ENCODE measurements at regions not wholly inside any gene's neighbourhood (a gene's known extent, or its start where the extent isn't known, plus 50 kb on each side); places are given as distances from the start of the nearest gene placed in this dataset.

GRCh38 chrX:793216-793770, 162.7 kb downstream of the SHOX start:
- intact Hi-C loops (cut with DNase I; ENCODE audit: low total_unique reads): loop anchor here (5.0 kb wide), 1 partner anchor 859 kb away; no protein-coding TSS in a partner anchor
- no peak overlapping the region for H3K27ac ChIP-seq
- no peak for DNase-seq (ENCODE audit: low spot score in 2 of 2)
- H3K4me3 ChIP-seq: no peak overlapping the region
- H3K9me3 ChIP-seq: peaks cover 0 to 11% of the 10 kb centered on the region in 2 donors
- no peaks in the 10 kb centered on the region for H3K36me3 ChIP-seq
- TF ChIP-seq POLR2A (IDR thresholded peaks at IDR 0.05) (no peak), POLR2AphosphoS5 (IDR thresholded peaks at IDR 0.05) (no peak), CTCF (IDR thresholded peaks at IDR 0.05) (no peak)
- H3K27me3 ChIP-seq: peaks cover 0 to 30% of the 10 kb centered on the region in 2 donors
- H3K4me1 ChIP-seq: no peaks in the 10 kb centered on the region

- no peak for TF ChIP-seq POLR2A (IDR thresholded peaks at IDR 0.05)
- no peak for TF ChIP-seq CTCF (IDR thresholded peaks at IDR 0.05)
- TF ChIP-seq POLR2AphosphoS5 (IDR thresholded peaks at IDR 0.05): no peak
- Histone ChIP-seq H3K9me3 (peaks cover 0 to 11% of the 10 kb centered on the region in 2 donors), H3K27me3 (peaks cover 0 to 30% of the 10 kb centered on the region in 2 donors), H3K4me3 (no peak overlapping the region), H3K27ac (no peak overlapping the region), H3K4me1 (no peaks in the 10 kb centered on the region), H3K36me3 (no peaks in the 10 kb centered on the region)
- DNase-seq (ENCODE audit: low spot score in 2 of 2): no peak
- intact Hi-C loops (cut with DNase I; ENCODE audit: low total_unique reads): loop anchor here (5.0 kb wide), 1 partner anchor 861 kb away; no protein-coding TSS in a partner anchor
Observed at GRCh38 chrX:791479-792034, 161.0 kb downstream of the SHOX start.

- H3K9me3 ChIP-seq: peaks cover 0 to 11% of the 10 kb centered on the region in 2 donors
- peaks cover 0 to 30% of the 10 kb centered on the region in 2 donors for H3K27me3 ChIP-seq
- H3K4me3 ChIP-seq: no peak overlapping the region
- H3K27ac ChIP-seq: no peak overlapping the region
- no peaks in the 10 kb centered on the region for H3K36me3 ChIP-seq
- DNase-seq (ENCODE audit: low spot score in 2 of 2): no peak
- no peaks in the 10 kb centered on the region for H3K4me1 ChIP-seq
- TF ChIP-seq POLR2A (IDR thresholded peaks at IDR 0.05): no peak
- no peak for TF ChIP-seq CTCF (IDR thresholded peaks at IDR 0.05)
- no peak for TF ChIP-seq POLR2AphosphoS5 (IDR thresholded peaks at IDR 0.05)
- intact Hi-C loops (cut with DNase I; ENCODE audit: low total_unique reads): loop anchor here (5.0 kb wide), 1 partner anchor 861 kb away; no protein-coding TSS in a partner anchor
Observed at GRCh38 chrX:790783-791360, 160.3 kb downstream of the SHOX start.

- H3K9me3 ChIP-seq: peaks cover 0 to 11% of the 10 kb centered on the region in 2 donors
- H3K4me3 ChIP-seq: no peak overlapping the region
- H3K27me3 ChIP-seq: peaks cover 0 to 30% of the 10 kb centered on the region in 2 donors
- intact Hi-C loops (cut with DNase I; ENCODE audit: low total_unique reads): loop anchor here (5.0 kb wide), 1 partner anchor 862 kb away; no protein-coding TSS in a partner anchor
- H3K36me3 ChIP-seq: no peaks in the 10 kb centered on the region
- TF ChIP-seq POLR2AphosphoS5 (IDR thresholded peaks at IDR 0.05): no peak
- no peak overlapping the region for H3K27ac ChIP-seq
- DNase-seq (ENCODE audit: low spot score in 2 of 2): no peak
- no peaks in the 10 kb centered on the region for H3K4me1 ChIP-seq
Observed at GRCh38 chrX:790041-790506, 159.5 kb downstream of the SHOX start.

GRCh38 chrX:789096-789495, 158.5 kb downstream of the SHOX start:
- Histone ChIP-seq H3K4me3 (no peak overlapping the region), H3K9me3 (peaks cover 0 to 11% of the 10 kb centered on the region in 2 donors), H3K27ac (no peak overlapping the region), H3K36me3 (no peaks in the 10 kb centered on the region), H3K4me1 (no peaks in the 10 kb centered on the region), H3K27me3 (peaks cover 0 to 30% of the 10 kb centered on the region in 2 donors)
- TF ChIP-seq CTCF (IDR thresholded peaks at IDR 0.05): no peak
- TF ChIP-seq POLR2AphosphoS5 (IDR thresholded peaks at IDR 0.05): no peak
- no peak for TF ChIP-seq POLR2A (IDR thresholded peaks at IDR 0.05)
- intact Hi-C loops (cut with DNase I; ENCODE audit: low total_unique reads): no loop called here
- no peak for DNase-seq (ENCODE audit: low spot score in 2 of 2)

All from breast epithelium (tissue), 4 donors.